MM.1S (cell line): ENCODE measurements at regions not wholly inside any gene's neighbourhood (a gene's known extent, or its start where the extent isn't known, plus 50 kb on each side); places are given as distances from the start of the nearest gene placed in this dataset.

Experiments
- CTCF ChIP-seq: fragments of 300-600 bp; sonication (generic); IDR thresholded peaks from 2 replicates; pipeline ENCODE4 v1.5.1; 2016; ENCODE audit warnings: antibody characterized with exemption, low read length, mixed read lengths
- EZH2phosphoT487 ChIP-seq: fragments of 300-600 bp; sonication (generic); IDR thresholded peaks from 2 replicates; pipeline ENCODE4 v1.6.1; 2018; ENCODE audit warnings: antibody characterized with exemption, low read length

DNA sequence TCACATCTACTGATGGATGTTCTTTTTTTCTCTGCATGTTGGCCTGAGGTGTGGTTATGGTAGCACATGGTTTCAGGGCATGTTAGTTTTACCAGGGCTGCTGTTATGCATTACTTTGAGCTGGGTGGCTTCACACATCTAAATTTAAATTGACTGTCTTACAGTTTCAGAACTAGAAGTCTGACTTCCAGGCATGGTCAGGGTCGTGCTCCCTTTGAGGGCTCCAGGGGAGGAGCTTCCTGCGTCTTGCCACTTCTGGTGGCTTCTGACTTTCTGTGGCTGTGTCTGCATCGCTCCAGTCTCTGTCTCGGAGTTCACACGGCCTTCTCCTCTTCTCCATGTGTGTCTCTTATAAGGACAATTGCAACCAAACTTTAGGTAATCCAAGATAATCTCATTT, 143.9 kb downstream of the GALR1 start:
- no peak for TF ChIP-seq CTCF
- TF ChIP-seq EZH2phosphoT487: no peak
